GM19238 (cell line): ENCODE measurements at regions not wholly inside any gene's neighbourhood (a gene's known extent, or its start where the extent isn't known, plus 50 kb on each side); places are given as distances from the start of the nearest gene placed in this dataset.

Experiments
- DNase-seq: peaks from one replicate; pipeline ENCODE4 v3.0.0; 2011; ENCODE audit warnings: low spot score; ENCODE audit not compliant: insufficient read length

GRCh38 chr4:128362760-128363159, 75.1 kb upstream of the PGRMC2 start:
- no peak for DNase-seq

- no peak for DNase-seq
Measured at GRCh38 chr4:128359422-128359821, 71.8 kb upstream of the PGRMC2 start.

GRCh38 chr4:128358913-128359279, 71.3 kb upstream of the PGRMC2 start:
- no peak for DNase-seq

- DNase-seq: no peak
Measured at GRCh38 chr4:128358231-128358912, 70.8 kb upstream of the PGRMC2 start.

GRCh38 chr4:128357286-128357685, 69.7 kb upstream of the PGRMC2 start:
- DNase-seq: no peak

GRCh38 chr4:128355305-128355704, 67.7 kb upstream of the PGRMC2 start:
- DNase-seq: no peak

GRCh38 chr4:128354205-128354821, 66.7 kb upstream of the PGRMC2 start:
- DNase-seq: no peak

- no peak for DNase-seq
Measured at GRCh38 chr4:128353791-128354190, 66.2 kb upstream of the PGRMC2 start.

GRCh38 chr4:128351502-128351901, 63.9 kb upstream of the PGRMC2 start:
- DNase-seq: no peak

- DNase-seq: no peak
Measured at GRCh38 chr4:128350449-128351045, 62.9 kb upstream of the PGRMC2 start.

- DNase-seq: no peak
Measured at GRCh38 chr4:128349921-128350320, 62.3 kb upstream of the PGRMC2 start.

GRCh38 chr4:128347930-128348660, 60.5 kb upstream of the PGRMC2 start:
- no peak for DNase-seq

- DNase-seq: no peak
Measured at GRCh38 chr4:128347175-128347868, 59.7 kb upstream of the PGRMC2 start.

GRCh38 chr4:128346054-128346716, 58.6 kb upstream of the PGRMC2 start:
- DNase-seq: no peak

GRCh38 chr4:128345650-128346049, 58.0 kb upstream of the PGRMC2 start:
- no peak for DNase-seq

- DNase-seq: no peak
Measured at GRCh38 chr4:128342762-128343161, 55.1 kb upstream of the PGRMC2 start.

GRCh38 chr4:128341634-128342033, 54.0 kb upstream of the PGRMC2 start:
- DNase-seq: no peak

- no peak for DNase-seq
Measured at GRCh38 chr4:128338634-128339355, 51.2 kb upstream of the PGRMC2 start.

- DNase-seq: no peak
Measured at GRCh38 chr4:128337863-128338262, 50.2 kb upstream of the PGRMC2 start.
